Fibroblast of skin of right quadriceps (primary cell): ENCODE measurements at regions not wholly inside any gene's neighbourhood (a gene's known extent, or its start where the extent isn't known, plus 50 kb on each side); places are given as distances from the start of the nearest gene placed in this dataset.
A peak's percentile ranks its signal among the peaks of the same experiment; 100 is the strongest.
"Not testable (repeated sequence)": the region's sequence is repeated elsewhere in the genome, so short reads cannot be mapped to it uniquely, and the experiment has no call there.

ENCODE experiments used
- DNase-seq: peaks from one replicate; pipeline ENCODE4 v3.0.0-alpha.2; 2013

DNA sequence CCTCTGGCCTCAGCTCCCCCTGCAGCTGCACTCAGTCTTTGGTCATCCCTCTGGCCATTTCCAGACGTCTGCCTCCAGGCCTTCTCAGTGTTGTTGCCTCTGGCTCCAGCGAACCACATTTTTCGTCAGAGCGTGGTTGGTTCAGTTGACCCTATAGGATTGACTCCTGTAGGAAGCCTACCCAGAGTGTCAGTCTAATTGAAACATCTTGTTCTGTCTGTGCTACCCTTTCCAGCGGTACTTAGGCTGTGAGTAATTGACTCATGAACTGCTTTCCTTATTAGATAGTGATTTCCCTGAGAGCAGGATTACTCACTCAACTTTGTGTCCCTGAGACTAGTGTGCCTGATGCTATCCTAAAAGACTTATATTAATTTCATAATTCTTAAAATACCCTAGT, 373.2 kb downstream of the ATP23 start:
- peak; percentile 80 for DNase-seq

DNA sequence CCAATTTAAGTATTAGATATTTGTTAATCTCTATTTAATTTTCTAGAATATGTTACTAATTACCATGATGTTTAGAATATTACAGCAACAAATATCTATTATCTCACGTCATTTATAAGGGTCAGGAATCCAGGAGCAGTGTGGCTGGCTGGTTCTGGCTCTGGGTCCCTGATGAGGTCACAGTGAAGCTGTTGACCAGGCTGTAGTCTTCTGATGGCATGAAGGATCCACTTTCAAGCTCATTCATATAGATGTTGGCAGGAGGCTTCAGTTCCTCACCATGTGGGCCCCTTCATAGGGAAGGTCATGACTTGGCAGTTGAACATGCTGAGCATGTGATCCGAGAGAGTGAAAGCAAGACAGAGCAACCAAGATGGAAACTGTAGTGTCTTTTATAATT, 375.6 kb downstream of the ATP23 start:
- DNase-seq, result no peak

DNA sequence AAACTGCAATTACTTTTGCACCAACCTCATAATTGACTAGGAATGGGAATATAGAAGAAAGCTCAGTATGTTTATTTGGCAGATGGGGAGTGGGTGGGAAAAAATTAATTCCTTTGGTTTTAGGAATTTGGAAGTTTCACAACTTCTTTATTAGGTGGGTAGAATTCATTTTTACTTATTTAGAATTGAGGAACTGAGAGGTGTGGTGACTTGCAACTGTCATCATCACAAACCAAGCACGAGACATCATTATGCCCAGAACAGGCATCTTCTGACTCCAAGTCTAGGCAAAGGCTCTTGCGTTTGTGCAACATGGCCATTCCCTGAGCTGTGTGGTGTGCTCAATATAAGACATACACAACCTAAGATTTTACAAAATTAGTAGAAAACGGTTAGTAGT, 380.0 kb downstream of the ATP23 start:
- no peak for DNase-seq

DNA sequence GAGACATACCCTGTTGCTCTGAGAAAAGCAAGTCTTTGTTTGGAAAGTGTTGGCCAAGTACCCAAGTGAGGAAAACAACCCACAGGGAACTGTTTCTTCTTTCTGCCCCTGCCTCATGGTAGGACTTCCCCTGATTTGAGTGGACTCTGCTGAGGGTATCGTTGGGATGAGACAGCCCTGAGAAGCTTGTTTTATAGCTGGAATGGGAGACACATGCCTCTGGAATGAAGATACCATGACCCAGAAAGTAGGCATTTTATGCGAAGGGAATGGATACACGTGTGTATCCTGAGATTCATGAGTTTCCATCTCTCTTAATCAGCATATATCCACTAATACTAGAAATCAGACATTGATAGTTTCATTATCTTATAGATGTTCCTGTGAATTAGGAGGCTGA, 382.3 kb downstream of the ATP23 start:
- DNase-seq, result peak; percentile 19

DNA sequence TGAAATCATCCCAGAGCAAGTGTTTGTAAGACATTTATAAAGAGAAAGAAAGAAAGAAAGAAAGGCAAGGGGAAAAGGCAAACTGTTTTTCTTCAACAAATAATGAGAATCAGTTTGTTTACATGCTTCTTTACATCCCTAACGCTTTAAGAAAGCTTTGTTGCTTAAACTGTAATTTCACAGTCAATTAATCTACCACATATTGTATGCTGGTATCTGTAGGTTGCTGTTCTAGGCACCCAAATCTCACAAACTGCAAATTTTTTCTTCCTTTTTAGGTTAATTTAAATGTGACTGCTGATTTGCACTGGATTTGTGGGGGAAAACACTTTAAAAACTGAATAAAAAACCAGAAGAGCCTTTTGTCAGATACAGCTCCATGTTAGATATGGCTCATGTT, 384.2 kb downstream of the ATP23 start:
- no peak for DNase-seq

DNA sequence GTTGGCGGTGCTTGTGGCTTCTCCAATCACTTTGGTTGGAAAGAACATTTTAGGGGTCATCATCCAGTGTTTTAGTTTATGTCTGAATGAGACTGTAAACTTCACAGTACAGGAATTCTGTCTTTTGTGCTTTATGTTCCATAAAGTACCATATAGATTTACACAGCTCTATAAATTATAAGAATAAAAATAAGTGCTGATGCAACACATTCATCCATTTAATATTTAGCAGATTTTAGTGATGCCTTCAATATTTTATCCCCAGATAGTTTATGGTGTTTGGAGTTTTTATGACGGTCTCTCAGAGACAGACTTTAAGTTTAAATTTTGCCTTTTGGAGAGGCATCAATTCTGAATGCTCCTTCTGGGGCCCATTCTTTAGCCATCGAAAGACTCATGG, 385.2 kb downstream of the ATP23 start:
- no peak for DNase-seq

DNA sequence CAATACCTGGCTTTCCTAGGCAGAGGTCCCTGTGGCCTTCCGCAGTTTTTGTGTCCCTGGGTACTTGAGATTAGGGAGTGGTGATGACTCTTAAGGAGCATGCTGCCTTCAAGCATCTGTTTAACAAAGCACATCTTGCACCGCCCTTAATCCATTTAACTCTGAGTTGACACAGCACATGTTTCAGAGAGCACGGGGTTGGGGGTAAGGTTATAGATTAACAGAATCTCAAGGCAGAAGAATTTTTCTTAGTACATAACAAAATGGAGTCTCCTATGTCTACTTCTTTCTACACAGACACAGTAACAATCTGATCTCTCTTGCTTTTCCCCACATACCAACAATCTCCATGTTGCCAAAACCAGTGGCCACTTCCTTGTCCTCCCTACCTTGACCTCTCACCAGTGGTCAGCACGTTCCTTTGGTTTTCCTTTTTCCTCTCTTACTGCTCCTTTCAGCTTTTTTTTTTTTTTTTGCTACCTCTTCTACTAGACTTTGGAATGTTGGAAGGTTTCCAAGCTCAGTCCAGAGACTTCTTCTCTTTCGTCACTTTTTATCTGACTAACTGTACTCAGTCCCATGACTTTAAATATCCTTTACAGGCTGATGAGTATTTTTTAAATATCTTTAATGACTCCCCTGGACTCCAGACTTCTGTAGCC, 395.3 kb downstream of the ATP23 start:
- DNase-seq, result peak; percentile 94

DNA sequence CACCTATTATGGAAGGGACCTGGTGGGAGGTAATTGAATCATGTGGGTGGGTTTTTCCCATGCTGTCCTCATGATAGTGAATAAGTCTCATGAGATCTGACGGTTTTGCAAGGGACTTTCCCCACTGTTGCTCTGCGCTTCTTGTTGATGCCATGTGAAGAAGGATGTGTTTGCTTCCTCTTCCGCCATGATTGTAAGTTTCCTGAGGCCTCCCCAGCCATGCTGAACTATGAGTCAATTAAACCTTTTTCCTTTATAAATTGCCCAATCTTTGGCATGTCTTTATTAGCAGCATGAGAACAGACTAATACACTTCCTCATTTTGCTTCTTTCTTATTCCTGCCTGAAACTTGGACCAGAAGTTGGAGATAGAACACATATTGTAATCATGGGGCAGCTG, 396.2 kb downstream of the ATP23 start:
- DNase-seq, result not testable (repeated sequence)

DNA sequence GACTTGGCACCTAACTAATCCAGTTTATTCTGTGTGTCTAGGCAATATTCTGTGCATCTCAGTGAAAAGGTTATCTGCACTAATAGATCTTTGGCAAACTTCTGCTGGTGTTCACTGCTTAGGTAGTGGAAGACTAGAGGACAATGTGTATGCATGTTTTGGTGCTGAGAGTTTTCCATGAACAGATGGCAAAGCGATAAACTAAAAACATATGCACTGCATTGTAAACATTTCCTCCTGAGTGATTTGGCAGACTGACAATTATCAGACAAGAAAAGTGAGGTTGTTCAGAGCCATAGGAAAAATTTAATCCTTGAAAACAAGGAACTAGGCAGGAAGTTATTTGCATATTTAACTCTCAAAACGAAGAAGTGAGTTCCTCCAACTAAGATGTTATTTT, 400.4 kb downstream of the ATP23 start:
- peak; percentile 93 for DNase-seq

DNA sequence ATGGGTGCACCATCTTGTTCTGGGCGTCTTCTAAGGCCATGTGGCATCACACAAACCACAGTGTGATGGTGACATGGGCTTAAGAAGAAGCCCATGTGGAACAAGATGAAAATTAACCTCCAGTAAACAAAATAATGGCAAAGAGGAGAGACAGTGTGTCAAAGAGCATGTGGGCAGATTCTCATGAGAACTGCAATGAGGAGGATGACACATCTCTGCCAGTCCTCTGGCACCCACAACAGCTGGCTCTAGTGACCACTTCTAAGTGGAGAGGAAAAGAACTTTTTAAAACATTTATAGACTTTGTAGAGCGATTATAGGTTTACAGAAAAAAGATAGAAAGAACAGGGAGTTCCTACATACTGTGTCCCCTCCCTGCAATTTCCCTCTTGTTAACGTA, 401.4 kb downstream of the ATP23 start:
- DNase-seq, result no peak

DNA sequence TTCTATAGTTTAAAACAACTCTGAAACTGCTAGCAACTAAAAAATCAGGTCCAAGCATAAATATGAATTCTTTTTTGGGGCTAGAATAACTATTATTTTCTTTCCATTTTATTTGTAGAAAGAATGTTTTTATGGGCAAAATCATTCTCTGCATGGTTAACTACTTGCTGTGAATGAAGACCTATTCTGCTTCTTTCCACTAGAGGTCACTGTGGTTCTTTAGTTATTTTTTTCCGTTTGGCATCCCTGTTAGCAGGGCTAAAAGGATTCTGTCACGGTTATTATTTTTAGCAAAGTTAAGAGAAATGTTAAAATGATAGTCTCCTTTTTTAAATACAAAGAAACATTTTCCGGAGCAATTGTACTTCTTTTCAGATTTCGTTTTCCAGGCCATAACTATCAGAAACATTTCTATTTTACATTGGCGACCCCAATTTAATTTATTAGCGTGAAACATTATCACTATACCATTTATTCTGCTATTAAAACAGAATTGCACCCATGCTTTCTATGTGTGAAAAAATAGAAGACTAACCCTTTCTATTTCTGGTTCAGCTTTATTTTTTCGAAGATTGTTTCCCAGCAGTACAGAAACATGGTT, 404.8 kb downstream of the ATP23 start:
- DNase-seq, result peak; percentile 68

DNA sequence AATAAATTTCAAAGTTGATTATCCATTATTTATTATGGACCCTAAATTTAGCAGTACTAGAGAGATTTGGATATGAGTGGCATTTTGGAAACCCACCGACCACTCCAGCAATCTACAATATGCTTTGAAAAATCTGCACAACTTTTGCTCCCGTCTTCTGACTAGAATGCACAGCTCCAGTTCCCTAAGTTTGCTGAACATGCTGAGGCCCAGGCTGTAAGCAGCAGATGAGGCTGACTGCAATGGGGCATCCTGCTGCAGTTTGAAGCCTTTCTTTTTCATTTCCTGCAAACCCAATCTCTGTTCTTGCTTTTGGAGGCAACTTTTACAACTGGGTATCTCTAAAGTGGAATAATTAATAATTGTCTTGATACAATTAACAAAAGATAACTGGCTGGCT, 405.8 kb downstream of the ATP23 start:
- no peak for DNase-seq

DNA sequence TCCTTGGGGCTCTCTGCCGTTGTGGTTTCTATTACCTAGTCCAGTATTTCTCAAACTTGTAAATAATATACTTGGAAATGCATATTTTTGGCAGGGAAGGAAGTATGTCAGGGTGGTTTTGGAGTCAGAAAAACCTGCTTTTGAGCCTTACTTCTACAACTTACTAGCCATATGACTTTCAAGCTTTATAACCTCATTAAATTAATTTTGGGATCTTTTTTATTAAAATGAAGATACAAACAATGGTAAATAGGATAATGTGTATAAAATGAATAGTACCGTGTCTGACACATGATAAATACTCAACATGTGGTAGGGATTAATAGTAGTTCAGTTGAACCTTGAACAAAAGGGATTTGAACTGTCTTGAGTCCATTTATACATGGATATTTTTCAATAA, 406.3 kb downstream of the ATP23 start:
- no peak for DNase-seq

DNA sequence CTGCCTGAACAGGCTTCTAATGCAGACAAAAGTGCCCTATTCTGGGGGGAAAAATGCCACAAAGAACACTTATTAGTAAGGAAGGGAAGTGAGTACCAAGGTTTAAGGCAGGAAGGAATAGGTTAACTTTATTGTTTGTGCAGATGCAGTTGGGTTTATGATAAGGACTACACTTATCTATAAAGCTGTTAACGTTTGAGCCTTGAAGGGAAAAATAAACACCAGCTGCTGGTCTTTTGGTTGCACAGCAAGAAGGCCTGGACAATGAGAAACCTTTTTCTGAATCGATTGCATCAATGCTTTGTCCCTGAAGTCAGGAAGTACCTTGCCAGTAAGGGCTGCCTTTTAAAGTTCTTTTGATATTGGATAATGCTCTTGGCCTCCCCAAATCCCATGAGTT, 407.8 kb downstream of the ATP23 start:
- DNase-seq, result no peak

DNA sequence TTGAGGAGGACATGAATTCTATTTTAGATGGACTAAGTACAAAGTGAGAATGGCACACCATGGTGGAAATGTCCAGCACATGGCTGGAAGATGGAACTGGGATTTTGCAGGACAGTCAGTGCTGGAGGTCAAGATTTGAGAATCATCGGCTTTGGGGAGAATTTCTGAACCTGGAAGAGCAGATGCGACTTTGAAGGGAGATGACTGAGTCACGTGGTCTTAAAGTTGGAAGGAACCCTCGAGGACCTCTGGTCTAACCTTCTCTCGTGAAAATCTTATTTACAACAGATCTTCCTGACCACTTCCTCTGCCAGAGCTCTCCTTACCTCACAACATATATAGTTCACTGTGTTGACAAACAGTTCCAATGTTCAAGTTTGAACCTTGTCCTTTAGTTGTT, 415.4 kb downstream of the ATP23 start:
- DNase-seq, result no peak

DNA sequence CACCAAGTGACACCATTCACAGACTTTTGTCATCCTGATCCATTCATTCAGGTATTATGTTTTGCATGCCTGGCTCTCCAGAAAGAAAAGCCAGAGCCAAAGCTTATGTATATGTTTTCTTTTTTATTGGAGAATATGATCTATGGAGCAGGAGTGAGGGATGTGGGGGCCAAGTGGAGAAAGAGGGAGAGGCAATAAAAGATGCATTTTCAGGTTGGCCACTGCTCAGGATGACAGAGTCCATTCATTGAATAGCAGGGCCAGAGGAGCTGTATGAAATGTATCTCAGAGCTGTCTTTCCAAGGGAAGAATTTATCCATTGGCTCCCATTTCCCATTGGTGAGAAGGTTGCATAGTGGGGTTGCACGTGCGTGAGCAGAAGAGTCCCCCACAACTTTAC, 416.1 kb downstream of the ATP23 start:
- no peak for DNase-seq

DNA sequence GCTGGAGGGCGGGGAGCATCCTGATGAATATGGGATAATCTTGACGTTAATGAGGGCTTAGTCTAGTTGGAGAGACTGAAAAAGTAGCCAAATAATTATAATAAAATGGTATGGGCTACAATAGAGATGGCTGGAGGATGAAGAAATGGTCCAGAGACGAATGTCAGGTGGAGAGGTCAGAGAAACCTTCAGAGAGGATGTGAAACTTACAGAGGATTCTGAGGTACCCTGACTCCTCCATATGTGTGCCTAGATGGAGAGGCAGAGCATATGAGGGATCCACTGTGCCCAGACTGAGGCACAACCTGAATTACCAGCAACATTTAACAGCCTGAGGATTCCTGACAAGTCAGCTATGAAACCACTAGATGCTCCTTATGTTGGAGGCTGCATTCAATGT, 417.0 kb downstream of the ATP23 start:
- DNase-seq, result no peak

DNA sequence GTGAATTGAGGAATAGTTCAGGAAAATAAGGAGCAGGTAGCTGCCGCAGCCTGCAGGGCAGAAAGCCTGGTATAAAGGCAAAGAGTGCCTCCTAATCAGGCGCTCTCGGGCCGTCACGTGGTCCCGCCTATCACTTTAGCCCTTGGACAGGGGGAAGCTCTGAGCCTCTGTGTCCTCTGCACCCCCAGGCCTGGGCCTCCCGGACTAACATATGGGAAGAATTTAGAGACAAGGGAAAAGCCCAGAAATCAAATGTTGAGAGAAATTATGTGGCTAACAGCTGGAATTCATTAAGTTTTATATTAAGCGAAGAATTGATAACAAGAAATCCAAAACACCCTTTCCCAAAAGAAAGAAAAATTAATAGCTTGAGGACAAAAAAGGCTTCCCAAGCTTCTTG, 417.7 kb downstream of the ATP23 start:
- peak; percentile 84 for DNase-seq

DNA sequence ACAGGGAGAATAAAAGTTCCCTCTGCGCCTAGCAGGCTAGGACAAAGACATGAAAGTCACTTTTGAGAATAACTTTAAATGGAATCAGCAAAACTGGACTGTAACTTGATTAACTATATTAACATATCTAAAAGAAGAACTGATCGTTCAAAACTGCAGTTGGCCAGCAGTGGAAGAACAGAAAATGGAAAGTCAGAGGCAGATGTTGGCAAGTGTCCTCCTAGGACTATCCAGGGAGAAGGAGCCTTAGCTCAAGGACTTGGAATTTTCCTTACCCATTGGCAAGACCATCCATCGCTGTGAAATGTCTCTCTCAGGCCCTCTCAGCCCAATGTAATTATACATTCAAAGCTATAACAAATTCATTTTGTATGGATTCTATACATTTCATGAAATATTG, 419.7 kb downstream of the ATP23 start:
- no peak for DNase-seq

DNA sequence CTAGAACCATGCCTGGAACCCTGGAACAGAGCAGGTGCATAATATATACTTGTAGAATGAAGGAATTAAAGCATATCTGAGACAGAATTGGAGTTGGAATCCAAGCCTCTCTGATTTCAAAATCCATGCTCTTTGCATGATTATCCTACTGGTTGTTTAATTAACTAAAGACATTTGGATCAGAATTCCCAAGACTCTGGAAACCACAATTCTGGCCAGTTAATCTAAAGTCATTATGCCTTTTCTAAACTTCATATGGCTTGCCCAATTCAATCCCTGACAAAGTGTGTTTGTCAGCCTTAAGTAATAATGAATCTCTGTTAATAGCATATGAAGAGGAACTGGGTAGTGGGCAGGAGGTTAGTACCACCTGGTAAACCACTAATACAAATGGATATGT, 422.6 kb downstream of the ATP23 start:
- DNase-seq, result peak; percentile 42

DNA sequence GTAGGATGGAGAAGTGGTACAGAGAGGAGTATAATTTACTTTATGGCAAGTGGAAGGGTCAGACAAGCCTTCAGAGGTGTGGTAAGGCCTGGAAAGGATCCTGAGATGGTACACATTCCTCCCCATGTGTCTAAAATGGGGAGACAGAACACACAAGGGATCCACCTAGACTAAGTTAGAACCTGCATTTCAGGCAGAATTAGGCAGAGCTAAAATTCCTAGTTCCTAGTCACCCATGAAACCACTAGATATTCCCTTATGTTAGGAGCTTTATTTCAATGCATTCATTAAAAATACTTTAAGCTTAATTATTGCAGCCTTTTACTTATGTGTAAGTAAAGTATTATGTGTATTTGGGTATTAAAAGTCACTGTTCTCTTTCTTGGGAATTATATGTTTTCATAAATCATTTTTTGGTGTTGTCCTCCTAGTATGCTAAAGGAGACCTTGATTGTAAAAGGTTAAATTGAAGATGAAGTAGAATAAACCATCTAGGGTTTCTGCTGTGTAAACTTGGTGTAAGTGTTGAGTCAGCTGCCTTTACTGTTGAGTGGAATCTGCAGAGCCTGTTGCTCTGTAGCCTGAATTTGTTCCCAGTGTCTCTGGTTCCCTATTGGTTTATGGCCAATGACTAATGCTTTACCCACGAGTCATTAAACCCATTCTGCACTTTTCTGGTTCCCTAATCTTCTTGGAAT, 423.2 kb downstream of the ATP23 start:
- DNase-seq, result peak; percentile 100

DNA sequence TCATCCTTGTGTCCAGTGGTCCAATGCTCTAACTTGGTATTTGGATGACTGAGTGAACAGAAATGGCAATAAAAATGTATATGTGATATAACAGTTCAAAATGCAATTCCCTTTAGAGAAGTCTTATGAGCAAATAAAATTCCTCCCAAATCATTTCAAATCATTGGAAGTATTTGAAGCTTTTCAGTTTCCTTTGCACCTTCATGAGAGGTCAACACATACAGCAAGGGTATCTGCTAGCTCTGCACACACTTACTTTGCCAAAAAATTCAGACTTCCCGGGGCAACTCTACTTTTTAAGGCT, 423.7 kb downstream of the ATP23 start:
- DNase-seq, result no peak

DNA sequence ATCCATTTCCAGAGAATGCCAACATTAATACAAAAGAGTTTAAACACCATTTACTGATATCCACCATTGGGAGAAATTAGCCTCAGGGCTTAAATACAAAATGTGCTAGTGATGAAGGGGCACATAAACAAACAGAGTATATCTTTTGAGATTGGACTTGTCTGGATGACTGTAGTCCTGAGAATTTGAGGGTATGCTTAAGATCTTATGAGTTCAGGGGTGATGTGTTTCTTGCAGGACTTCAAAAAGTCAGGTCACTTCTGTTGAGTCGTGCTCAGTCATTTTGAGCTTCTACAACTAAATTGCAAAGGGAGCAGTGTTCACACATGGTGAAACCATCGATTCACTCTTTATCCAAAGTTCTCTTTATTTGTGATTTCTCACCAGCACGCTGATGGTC, 425.7 kb downstream of the ATP23 start:
- DNase-seq, result no peak

DNA sequence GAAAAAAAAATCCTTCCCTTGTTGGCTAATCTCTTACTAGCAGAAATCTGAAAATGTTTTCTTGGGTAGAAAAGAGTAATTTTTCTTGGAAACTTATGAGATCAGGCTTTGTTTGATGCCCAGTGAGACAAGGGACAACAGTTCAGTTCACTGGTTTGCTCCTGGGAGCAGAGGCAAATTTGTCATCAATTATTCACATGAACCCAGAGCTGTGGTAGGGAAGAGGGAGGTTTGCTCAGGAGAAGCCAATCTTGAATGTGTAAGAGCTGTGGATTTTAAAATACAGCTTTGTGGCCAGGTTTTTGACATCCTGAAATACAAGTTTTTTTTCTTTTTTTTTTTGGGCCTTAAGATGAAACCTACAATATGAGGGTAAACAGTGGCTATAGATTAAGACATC, 426.6 kb downstream of the ATP23 start:
- peak; percentile 31 for DNase-seq

DNA sequence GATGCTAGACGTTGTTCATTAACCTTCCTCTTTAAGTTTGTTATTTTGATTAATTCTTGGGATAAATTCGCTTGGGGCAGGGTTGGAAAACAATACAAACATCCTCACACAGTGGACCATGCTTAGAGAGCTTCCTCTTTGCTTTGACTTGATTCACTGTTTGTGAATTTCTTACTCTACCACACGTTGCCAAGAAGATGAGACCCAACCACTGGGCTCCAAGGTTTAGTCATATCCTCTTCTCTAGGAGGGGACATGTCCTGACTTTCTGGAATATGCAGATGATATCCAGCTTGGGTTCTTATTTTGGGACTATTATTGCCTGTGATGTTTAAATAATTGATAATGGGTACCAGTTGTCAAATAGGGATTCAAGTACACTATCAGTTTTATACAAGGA, 428.2 kb downstream of the ATP23 start:
- no peak for DNase-seq
